B cell (primary cell): ENCODE measurements at regions not wholly inside any gene's neighbourhood (a gene's known extent, or its start where the extent isn't known, plus 50 kb on each side); places are given as distances from the start of the nearest gene placed in this dataset.

Experiments used
- ATAC-seq: fragments of 200-7000 bp; cut with Tn5 transposase; one replicate; pipeline ENCODE4 v1.10.0; 2021; ENCODE audit warnings: low read depth, mild to moderate bottlenecking, moderate number of reproducible peaks, moderate library complexity
- CTCF ChIA-PET: fragments of 350-600 bp; sonication (Branson Sonifier 250); formaldehyde crosslinking; loops from one replicate; lab custom pipeline; 2021; ENCODE audit warnings: antibody characterized with exemption, inconsistent platforms; lab: Charles Lee
- POLR2A ChIA-PET: fragments of 350-600 bp; sonication (Branson Sonifier 250); formaldehyde crosslinking; loops from one replicate; lab custom pipeline; 2021; ENCODE audit warnings: antibody characterized with exemption; lab: Charles Lee
- DNase-seq: peaks from one replicate; pipeline ENCODE4 v3.0.0; 2013
- H2AFZ ChIP-seq: 2 replicates; pipeline ENCODE4 v1.6.1; 2012; ENCODE audit warnings: mild to moderate bottlenecking, low read depth, low read length; ENCODE audit not compliant: insufficient read depth, poor library complexity, severe bottlenecking
- H3K27ac ChIP-seq, 2 donors: 1 replicate in 1 of 2; 2 replicates in 1 of 2; pipeline ENCODE4 v1.5.1; 2012 to 2013; ENCODE audit warnings: low read length in 2 of 2, mild to moderate bottlenecking in 2 of 2, moderate library complexity in 1 of 2
- H3K27me3 ChIP-seq, 4 experiments: fragments of 200-600 bp in 1 of 4; sonication (generic) in 1 of 4; replicated peaks in 1 of 4; 1 replicate in 2 of 4; 2 replicates in 2 of 4; pipeline versions ENCODE4 v1.6.1 to v1.7.0; 2013 to 2016; ENCODE audit warnings: low read length in 3 of 4, mild to moderate bottlenecking in 2 of 4, mixed read lengths in 1 of 4, moderate library complexity in 1 of 4; ENCODE audit not compliant: insufficient read depth in 4 of 4, control insufficient read depth in 3 of 4; ENCODE audit errors: control extremely low read depth in 1 of 4
- H3K36me3 ChIP-seq, 2 experiments: replicated peaks in 1 of 2; 1 replicate in 1 of 2; 2 replicates in 1 of 2; pipeline versions ENCODE4 v1.6.1 to v1.7.1; 2013; ENCODE audit warnings: low read length in 1 of 2; ENCODE audit not compliant: insufficient read depth in 2 of 2, control insufficient read depth in 1 of 2; ENCODE audit errors: control extremely low read depth in 1 of 2, extremely low read depth in 1 of 2
- H3K4me1 ChIP-seq, 2 donors: fragments of 200-600 bp in 1 of 2; sonication (generic) in 1 of 2; 1 replicate in 1 of 2; 2 replicates in 1 of 2; pipeline versions ENCODE4 v1.5.1 to v1.6.1; 2013 to 2017; ENCODE audit warnings: low read length in 2 of 2; ENCODE audit not compliant: control insufficient read depth in 2 of 2, insufficient read depth in 2 of 2
- H3K4me2 ChIP-seq: replicated peaks from 2 replicates; pipeline ENCODE3; 2012; ENCODE audit warnings: mild to moderate bottlenecking, low read depth, low read length; ENCODE audit not compliant: poor library complexity, severe bottlenecking
- H3K4me3 ChIP-seq, 5 experiments: fragments of 200-600 bp in 1 of 5; sonication (generic) in 1 of 5; 1 replicate in 3 of 5; 2 replicates in 2 of 5; pipeline versions ENCODE4 v1.5.1 to v1.7.0; 2011 to 2016; ENCODE audit warnings: low read length in 4 of 5, mild to moderate bottlenecking in 4 of 5, low read depth in 2 of 5, control low read depth in 1 of 5, moderate library complexity in 1 of 5; ENCODE audit not compliant: insufficient read depth in 1 of 5; ENCODE audit errors: control extremely low read depth in 1 of 5, extremely low read depth in 1 of 5
- H3K79me2 ChIP-seq: fragments of 200-600 bp; sonication (generic); one replicate; pipeline ENCODE4 v1.6.0; 2016; ENCODE audit warnings: low read length; ENCODE audit not compliant: control insufficient read depth, insufficient read depth
- H3K9ac ChIP-seq: fragments of 200-600 bp; sonication (generic); 2 replicates; pipeline ENCODE4 v1.6.1; 2017; ENCODE audit warnings: mild to moderate bottlenecking, low read length, moderate library complexity
- H3K9me3 ChIP-seq, 3 donors: one replicate each; pipeline versions ENCODE4 v1.6.1 to v1.7.1; 2013; ENCODE audit warnings: low read length in 2 of 3; ENCODE audit not compliant: control insufficient read depth in 2 of 3, insufficient read depth in 1 of 3; ENCODE audit errors: control extremely low read depth in 1 of 3
- H4K20me1 ChIP-seq: 2 replicates; pipeline ENCODE4 v1.6.0; 2012; ENCODE audit warnings: mild to moderate bottlenecking, low read length; ENCODE audit not compliant: insufficient read depth, control insufficient read depth, poor library complexity, severe bottlenecking
- H3K27ac Mint-ChIP-seq: one replicate; pipeline ENCODE4 v1.8.0; 2021; ENCODE audit warnings: mixed read lengths
- H3K27me3 Mint-ChIP-seq: one replicate; pipeline ENCODE4 v1.8.0; 2021; ENCODE audit warnings: mixed read lengths
- H3K4me1 Mint-ChIP-seq: one replicate; pipeline ENCODE4 v1.8.0; 2021; ENCODE audit warnings: mixed read lengths
- H3K4me3 Mint-ChIP-seq: one replicate; pipeline ENCODE4 v1.8.0; 2021; ENCODE audit warnings: mixed read lengths
- H3K9me3 Mint-ChIP-seq: one replicate; pipeline ENCODE4 v1.8.0; 2022; ENCODE audit warnings: mixed read lengths; ENCODE audit not compliant: insufficient read depth
- CTCF ChIP-seq: fragments of 200-600 bp; IDR thresholded peaks from one replicate; pipeline ENCODE4 v1.8.0; 2022; ENCODE audit warnings: antibody characterized with exemption, mild to moderate bottlenecking
- EZH2 ChIP-seq: IDR thresholded peaks from 2 replicates; pipeline ENCODE4 v1.6.1; 2012; ENCODE audit warnings: borderline replicate concordance, low read depth, mild to moderate bottlenecking, moderate library complexity, low read length; ENCODE audit not compliant: insufficient read depth, poor library complexity, severe bottlenecking
- WGBS: methylation state at CpG from one replicate; pipeline ENCODE4 v1.1.5; 2013; ENCODE audit warnings: missing lambda C conversion rate; ENCODE audit not compliant: insufficient coverage; 5-methylcytosine and 5-hydroxymethylcytosine counted together
- intact Hi-C: fragments of 100-400 bp; cut with micrococcal nuclease; formaldehyde crosslinking; loops from one replicate; pipeline ENCODE4 v1.10.0; 2022

DNA sequence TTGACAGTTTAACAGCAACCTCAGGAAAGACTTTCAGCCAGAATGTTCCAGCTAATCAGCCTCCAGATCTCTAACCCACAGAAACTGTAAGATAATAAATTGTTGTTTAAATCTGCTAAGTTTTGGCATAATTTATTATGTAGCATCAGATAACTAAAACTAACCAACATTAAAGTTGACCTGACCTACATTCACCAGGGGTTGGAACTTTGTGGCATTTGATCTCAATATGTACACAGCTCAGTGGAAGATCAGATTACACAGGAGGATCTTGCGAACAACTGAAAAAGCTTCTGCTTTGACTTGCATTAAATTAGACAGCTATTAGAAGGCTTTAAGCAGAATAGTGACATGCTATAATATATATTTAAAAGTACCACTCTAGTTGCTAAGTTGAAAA, 91.4 kb upstream of the POU1F1 start:
- no peaks in the 10 kb centered on the region for H3K9me3 ChIP-seq
- no peaks in the 10 kb centered on the region for H3K27me3 ChIP-seq
- H3K4me2 ChIP-seq: no peak overlapping the region
- H3K4me1 ChIP-seq: no peaks in the 10 kb centered on the region
- no peak overlapping the region for H3K4me3 ChIP-seq
- CTCF ChIA-PET: interaction anchor here (0.6 to 2.9 kb wide), 2 partner anchors 17 to 175 kb away, joined by 3 to 14 read pairs; no protein-coding TSS in a partner anchor
- no peaks in the 10 kb centered on the region for H3K4me1 Mint-ChIP-seq
- peaks cover 7% of the 10 kb centered on the region for H3K27me3 Mint-ChIP-seq
- no peak overlapping the region for H3K27ac Mint-ChIP-seq
- intact Hi-C loops: no loop called here
- WGBS: no CpG with 5 or more reads among the region's 1 CpG
- H3K4me3 Mint-ChIP-seq: no peak overlapping the region
- no peak overlapping the region for H3K27ac ChIP-seq
- H3K9ac ChIP-seq: no peak overlapping the region
- POLR2A ChIA-PET: no interaction called here
- no peak for TF ChIP-seq CTCF
- no peak for TF ChIP-seq EZH2
- H4K20me1 ChIP-seq: no peaks in the 10 kb centered on the region
- H3K36me3 ChIP-seq: no peaks in the 10 kb centered on the region
- no peak for ATAC-seq
- no peaks in the 10 kb centered on the region for H3K9me3 Mint-ChIP-seq
- H2AFZ ChIP-seq: no peak overlapping the region
- no peak for DNase-seq
- no peaks in the 10 kb centered on the region for H3K79me2 ChIP-seq

GRCh38 chr3:87363721-87364120, 87.3 kb upstream of the POU1F1 start:
- WGBS: no CpG with 5 or more reads among the region's 2 CpGs
- Histone ChIP-seq H3K79me2 (no peaks in the 10 kb centered on the region), H4K20me1 (no peaks in the 10 kb centered on the region), H3K4me2 (no peak overlapping the region), H3K27me3 (no peaks in the 10 kb centered on the region), H3K4me3 (no peak overlapping the region), H3K36me3 (no peaks in the 10 kb centered on the region), H3K4me1 (no peaks in the 10 kb centered on the region), H3K9me3 (no peaks in the 10 kb centered on the region), H3K9ac (no peak overlapping the region), H2AFZ (no peak overlapping the region), H3K27ac (no peak overlapping the region)
- TF ChIP-seq CTCF: no peak
- no peak for TF ChIP-seq EZH2
- peaks cover 3% of the 10 kb centered on the region for H3K27me3 Mint-ChIP-seq
- H3K4me1 Mint-ChIP-seq: no peaks in the 10 kb centered on the region
- intact Hi-C loops: no loop called here
- no peak overlapping the region for H3K4me3 Mint-ChIP-seq
- no peak overlapping the region for H3K27ac Mint-ChIP-seq
- POLR2A ChIA-PET: no interaction called here
- CTCF ChIA-PET: interaction anchor here (1.7 kb wide), 1 partner anchor 13 kb away, joined by 7 read pairs; no protein-coding TSS in a partner anchor
- no peaks in the 10 kb centered on the region for H3K9me3 Mint-ChIP-seq
- ATAC-seq: no peak
- DNase-seq: no peak
